ENCODE measurements at regions not wholly inside any gene's neighbourhood (a gene's known extent, or its start where the extent isn't known, plus 50 kb on each side); places are given as distances from the start of the nearest gene placed in this dataset.
A peak's percentile ranks its signal among the peaks of the same experiment; 100 is the strongest.

GRCh38 chr10:28971764-28972163, 294.4 kb downstream of the BAMBI start:
- H3K4me1 Mint-ChIP-seq (ENCODE audit: low read depth), result peaks cover 25% of the 10 kb centered on the region
- no peak overlapping the region for H3K27ac Mint-ChIP-seq (ENCODE audit: unreplicated experiment)
- H3K36me3 Mint-ChIP-seq (ENCODE audit: low read depth), result no peaks in the 10 kb centered on the region
- no peaks in the 10 kb centered on the region for H3K27me3 Mint-ChIP-seq (ENCODE audit: low read depth)
- DNase-seq (ENCODE audit: low spot score), result no peak
- no peak for TF ChIP-seq CTCF (IDR thresholded peaks at IDR 0.05)
- peaks cover 2% of the 10 kb centered on the region for H3K9me3 Mint-ChIP-seq (ENCODE audit: low read depth)
- no peak overlapping the region for H3K4me3 Mint-ChIP-seq (ENCODE audit: unreplicated experiment)

- Mint-ChIP-seq H3K9me3 (ENCODE audit: low read depth) (peaks cover 4% of the 10 kb centered on the region), H3K27ac (ENCODE audit: unreplicated experiment) (no peak overlapping the region), H3K36me3 (ENCODE audit: low read depth) (no peaks in the 10 kb centered on the region), H3K4me1 (ENCODE audit: low read depth) (peaks cover 25% of the 10 kb centered on the region), H3K27me3 (ENCODE audit: low read depth) (no peaks in the 10 kb centered on the region), H3K4me3 (ENCODE audit: unreplicated experiment) (no peak overlapping the region)
- TF ChIP-seq CTCF (IDR thresholded peaks at IDR 0.05), result no peak
- no peak for DNase-seq (ENCODE audit: low spot score)
Measured at GRCh38 chr10:28973309-28973972, 296.1 kb downstream of the BAMBI start.

GRCh38 chr10:28975891-28976531, 298.7 kb downstream of the BAMBI start:
- Mint-ChIP-seq H3K27me3 (ENCODE audit: low read depth) (no peaks in the 10 kb centered on the region), H3K4me3 (ENCODE audit: unreplicated experiment) (no peak overlapping the region), H3K36me3 (ENCODE audit: low read depth) (no peaks in the 10 kb centered on the region), H3K9me3 (ENCODE audit: low read depth) (peaks cover 2% of the 10 kb centered on the region), H3K27ac (ENCODE audit: unreplicated experiment) (peak overlapping the region; percentile 46), H3K4me1 (ENCODE audit: low read depth) (peaks cover 13% of the 10 kb centered on the region)
- no peak for DNase-seq (ENCODE audit: low spot score)
- TF ChIP-seq CTCF (IDR thresholded peaks at IDR 0.05), result no peak

GRCh38 chr10:28977518-28977917, 300.2 kb downstream of the BAMBI start:
- H3K36me3 Mint-ChIP-seq (ENCODE audit: low read depth), result no peaks in the 10 kb centered on the region
- H3K4me3 Mint-ChIP-seq (ENCODE audit: unreplicated experiment), result no peak overlapping the region
- no peak for DNase-seq (ENCODE audit: low spot score)
- H3K9me3 Mint-ChIP-seq (ENCODE audit: low read depth), result peaks cover 2% of the 10 kb centered on the region
- no peak for TF ChIP-seq CTCF (IDR thresholded peaks at IDR 0.05)
- peaks cover 13% of the 10 kb centered on the region for H3K4me1 Mint-ChIP-seq (ENCODE audit: low read depth)
- H3K27ac Mint-ChIP-seq (ENCODE audit: unreplicated experiment), result no peak overlapping the region
- H3K27me3 Mint-ChIP-seq (ENCODE audit: low read depth), result no peaks in the 10 kb centered on the region

GRCh38 chr10:28980264-28980663, 302.9 kb downstream of the BAMBI start:
- Mint-ChIP-seq H3K9me3 (ENCODE audit: low read depth) (peaks cover 2% of the 10 kb centered on the region), H3K4me1 (ENCODE audit: low read depth) (peaks cover 27% of the 10 kb centered on the region), H3K4me3 (ENCODE audit: unreplicated experiment) (no peak overlapping the region), H3K27ac (ENCODE audit: unreplicated experiment) (no peak overlapping the region), H3K27me3 (ENCODE audit: low read depth) (no peaks in the 10 kb centered on the region), H3K36me3 (ENCODE audit: low read depth) (no peaks in the 10 kb centered on the region)
- TF ChIP-seq CTCF (IDR thresholded peaks at IDR 0.05), result no peak
- DNase-seq (ENCODE audit: low spot score), result no peak
